ENCODE measurements at regions not wholly inside any gene's neighbourhood (a gene's known extent, or its start where the extent isn't known, plus 50 kb on each side); places are given as distances from the start of the nearest gene placed in this dataset.
"Not testable (repeated sequence)": the region's sequence is repeated elsewhere in the genome, so short reads cannot be mapped to it uniquely, and the experiment has no call there.

GRCh38 chr4:160485071-160485687 lies 1382.3 kb downstream of the RAPGEF2 start:
- no peak for DNase-seq (ENCODE audit: low spot score)

DNA sequence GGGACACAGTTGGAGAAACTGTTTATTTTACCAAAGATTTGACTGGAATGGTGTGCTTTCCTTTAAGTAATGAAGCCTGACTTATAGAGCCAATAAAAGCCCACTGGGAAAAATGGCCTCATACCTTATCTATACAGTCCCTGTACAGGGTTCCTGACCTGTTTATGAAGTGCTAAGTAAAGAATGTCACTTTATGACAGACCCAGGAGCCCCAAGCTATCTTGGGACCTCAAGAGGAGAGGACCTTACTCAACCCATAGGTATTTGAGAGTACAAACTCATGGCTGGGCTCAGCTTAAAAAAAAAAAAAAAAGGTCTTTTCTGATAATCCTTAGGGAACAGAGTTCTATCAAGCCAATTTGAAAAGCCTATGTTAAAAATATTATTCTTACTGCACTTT lies 1389.3 kb downstream of the RAPGEF2 start:
- DNase-seq (ENCODE audit: low spot score), result no peak

- no peak for DNase-seq (ENCODE audit: low spot score)
Measured at GRCh38 chr4:160493206-160493605, 1390.3 kb downstream of the RAPGEF2 start.

- DNase-seq (ENCODE audit: low spot score), result no peak
Measured at GRCh38 chr4:160495356-160495755, 1392.5 kb downstream of the RAPGEF2 start.

- no peak for DNase-seq (ENCODE audit: low spot score)
Measured at GRCh38 chr4:160498211-160498610, 1395.3 kb downstream of the RAPGEF2 start.

GRCh38 chr4:160505724-160506123 lies 1402.8 kb downstream of the RAPGEF2 start:
- DNase-seq (ENCODE audit: low spot score), result no peak

DNA sequence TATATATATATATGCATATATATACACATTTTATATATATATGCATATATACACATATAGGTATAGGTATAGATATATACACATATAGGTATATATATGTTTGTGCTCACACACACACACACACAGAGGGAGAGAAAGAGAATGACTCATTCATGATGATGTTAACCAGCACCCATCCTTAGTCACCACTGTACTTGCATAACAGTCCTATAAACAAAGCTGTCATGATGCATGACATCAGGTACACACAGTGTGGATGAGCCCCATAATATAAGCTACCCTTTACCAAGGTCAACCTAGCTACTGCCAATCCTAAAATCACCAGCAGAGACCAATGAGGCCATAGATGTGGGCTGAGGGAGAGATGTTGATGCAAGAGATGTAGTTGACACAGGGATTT lies 1408.0 kb downstream of the RAPGEF2 start:
- DNase-seq (ENCODE audit: low spot score), result no peak

DNA sequence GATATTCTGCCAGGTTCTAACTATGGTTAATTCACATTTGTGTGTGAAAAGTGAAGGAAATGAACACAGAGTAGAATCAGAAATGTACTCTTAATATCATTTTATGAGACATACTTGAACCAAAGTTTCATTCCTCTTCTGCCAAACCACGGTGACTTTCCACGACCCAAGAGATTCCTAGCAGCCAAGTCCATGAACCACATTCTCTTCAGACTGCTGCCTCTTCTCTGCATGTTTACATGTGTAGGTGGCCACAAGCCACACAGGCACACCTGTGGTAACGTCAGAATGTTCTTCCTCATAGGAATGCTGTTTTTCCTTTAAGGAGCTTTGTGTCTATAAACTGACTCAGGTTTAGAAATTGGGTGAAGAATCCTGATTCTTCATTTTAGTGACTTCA lies 1411.2 kb downstream of the RAPGEF2 start:
- DNase-seq (ENCODE audit: low spot score), result no peak

DNA sequence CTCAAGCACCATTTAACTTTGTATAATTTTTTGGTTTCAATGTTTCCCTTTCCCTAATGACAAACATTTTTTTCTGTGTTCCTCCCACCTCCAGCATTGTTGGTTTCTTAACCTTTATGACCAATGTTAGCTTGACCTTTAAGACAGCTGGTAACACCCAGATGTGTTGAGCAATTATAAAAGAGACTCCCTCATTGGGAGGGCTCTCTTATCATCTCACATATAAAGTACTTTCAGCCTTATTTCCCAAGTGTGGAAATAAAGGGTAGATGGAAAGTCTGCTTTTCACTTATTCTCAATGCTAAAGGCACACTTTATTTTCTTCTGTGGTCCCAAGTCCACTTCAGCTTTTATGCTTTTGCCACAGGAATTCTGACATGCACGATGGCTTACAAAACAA lies 1420.4 kb downstream of the RAPGEF2 start:
- DNase-seq (ENCODE audit: low spot score), result no peak

GRCh38 chr4:160537681-160538080 lies 1434.8 kb downstream of the RAPGEF2 start:
- no peak for DNase-seq (ENCODE audit: low spot score)

DNA sequence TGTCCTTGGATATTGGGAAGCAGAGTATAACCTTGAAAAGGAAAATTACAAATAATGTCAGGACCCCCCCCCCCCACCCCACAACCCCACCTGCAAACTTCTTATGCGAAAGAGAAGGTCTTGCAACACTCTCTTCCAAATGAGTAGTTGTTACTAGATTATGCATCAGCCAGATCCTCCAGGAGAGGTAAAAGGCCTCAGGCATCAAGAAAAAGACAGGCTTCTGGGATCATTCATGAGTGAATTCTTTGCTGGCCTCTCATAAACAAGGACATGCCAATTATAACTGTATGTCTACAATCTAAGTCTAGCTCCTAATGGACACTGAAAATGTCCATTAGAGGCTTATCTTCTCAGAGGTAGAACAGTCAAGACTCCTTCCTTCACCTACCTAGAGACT lies 1443.3 kb downstream of the RAPGEF2 start:
- no peak for DNase-seq (ENCODE audit: low spot score)

DNA sequence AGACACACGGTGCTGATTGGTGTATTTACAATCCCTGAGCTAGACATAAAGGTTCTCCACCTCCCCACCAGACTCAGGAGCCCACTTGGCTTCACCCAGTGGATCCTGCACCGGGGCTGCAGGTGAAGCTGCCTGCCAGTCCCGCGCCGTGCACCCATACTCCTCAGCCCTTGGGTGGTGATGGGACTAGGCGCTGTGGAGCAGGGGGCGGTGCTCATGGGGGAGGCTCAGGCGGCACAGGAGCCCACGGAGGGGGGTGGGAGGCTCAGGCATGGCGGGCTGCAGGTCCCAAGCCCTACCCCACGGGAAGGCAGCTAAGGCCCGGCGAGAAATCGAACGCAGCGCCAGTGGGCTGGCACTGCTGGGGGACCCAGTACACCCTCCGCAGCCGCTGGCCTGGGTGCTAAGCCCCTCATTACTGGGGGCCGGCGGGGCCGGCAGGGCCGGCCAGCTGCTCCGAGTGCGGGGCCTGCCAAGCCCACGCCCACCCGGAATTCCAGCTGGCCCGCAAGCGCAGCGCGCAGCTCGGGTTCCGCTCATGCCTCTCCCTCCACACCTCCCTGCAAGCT lies 1447.2 kb downstream of the RAPGEF2 start:
- not testable (repeated sequence) for DNase-seq (ENCODE audit: low spot score)

- no peak for DNase-seq (ENCODE audit: low spot score)
Measured at GRCh38 chr4:160562661-160563060, 1459.8 kb downstream of the RAPGEF2 start.

DNA sequence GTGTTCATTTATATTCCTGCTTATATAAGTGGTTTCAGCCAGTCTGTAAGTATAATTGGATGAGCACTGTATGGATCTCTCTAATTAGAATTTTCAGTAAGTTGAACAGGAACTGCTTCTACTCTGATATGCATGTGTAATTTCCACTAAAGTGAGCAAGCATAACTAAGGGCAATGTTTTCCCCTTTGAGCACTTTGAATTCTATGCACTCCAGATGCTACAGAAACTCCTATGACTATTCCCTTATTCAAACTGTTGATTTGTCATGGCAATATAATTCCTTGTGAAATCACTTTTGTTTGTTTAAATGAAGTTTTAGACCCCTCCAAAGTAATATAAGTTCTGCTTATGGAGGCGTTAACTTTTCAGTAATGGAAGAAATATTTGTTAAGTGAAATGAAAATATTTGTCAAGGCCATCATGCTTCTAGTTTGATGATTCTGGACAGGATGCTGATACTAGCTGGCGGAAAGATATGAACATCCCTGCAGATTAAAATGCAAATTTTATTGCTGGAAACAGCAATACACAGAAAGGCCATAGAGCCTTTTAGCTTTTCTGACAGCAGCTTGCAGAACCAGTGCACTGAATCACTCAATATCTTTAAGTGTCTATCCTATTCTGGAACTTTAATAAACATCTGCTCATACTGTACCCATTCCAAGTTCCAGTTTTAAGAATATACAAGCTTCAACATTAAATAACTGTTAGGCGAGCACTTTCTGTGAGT lies 1460.8 kb downstream of the RAPGEF2 start:
- DNase-seq (ENCODE audit: low spot score), result no peak

DNA sequence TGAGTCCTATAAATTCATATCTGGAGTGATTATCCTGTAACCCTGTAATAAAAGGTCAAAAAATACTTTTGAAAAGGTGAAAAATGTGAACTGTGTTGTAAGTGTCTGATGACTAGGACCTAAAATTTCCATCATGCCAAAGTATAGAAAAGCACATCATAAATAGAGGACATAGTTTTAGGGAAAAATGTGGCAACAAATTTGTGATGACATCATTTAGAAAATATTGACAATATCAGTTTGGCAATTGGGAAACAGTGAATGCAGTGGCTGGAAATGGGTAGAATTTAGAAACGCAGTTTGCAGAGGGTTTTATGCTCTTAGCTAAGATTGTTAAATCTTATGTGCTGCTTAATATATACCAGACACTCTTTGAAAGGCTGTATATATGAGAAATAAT lies 1464.8 kb downstream of the RAPGEF2 start:
- DNase-seq (ENCODE audit: low spot score), result no peak

- no peak for DNase-seq (ENCODE audit: low spot score)
Measured at GRCh38 chr4:160570271-160570670, 1467.4 kb downstream of the RAPGEF2 start.

DNA sequence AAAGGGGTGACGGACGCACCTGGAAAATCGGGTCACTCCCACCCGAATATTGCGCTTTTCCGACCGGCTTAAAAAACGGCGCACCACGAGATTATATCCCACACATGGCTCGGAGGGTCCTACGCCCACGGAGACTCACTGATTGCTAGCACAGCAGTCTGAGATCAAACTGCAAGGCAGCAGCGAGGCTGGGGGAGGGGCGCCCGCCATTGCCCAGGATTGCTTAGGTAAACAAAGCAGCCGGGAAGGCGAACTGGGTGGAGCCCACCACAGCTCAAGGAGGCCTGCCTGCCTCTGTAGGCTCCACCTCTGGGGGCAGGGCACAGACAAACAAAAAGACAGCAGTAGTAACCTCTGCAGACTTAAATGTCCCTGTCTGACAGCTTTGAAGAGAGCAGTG lies 1471.4 kb downstream of the RAPGEF2 start:
- DNase-seq (ENCODE audit: low spot score), result not testable (repeated sequence)

DNA sequence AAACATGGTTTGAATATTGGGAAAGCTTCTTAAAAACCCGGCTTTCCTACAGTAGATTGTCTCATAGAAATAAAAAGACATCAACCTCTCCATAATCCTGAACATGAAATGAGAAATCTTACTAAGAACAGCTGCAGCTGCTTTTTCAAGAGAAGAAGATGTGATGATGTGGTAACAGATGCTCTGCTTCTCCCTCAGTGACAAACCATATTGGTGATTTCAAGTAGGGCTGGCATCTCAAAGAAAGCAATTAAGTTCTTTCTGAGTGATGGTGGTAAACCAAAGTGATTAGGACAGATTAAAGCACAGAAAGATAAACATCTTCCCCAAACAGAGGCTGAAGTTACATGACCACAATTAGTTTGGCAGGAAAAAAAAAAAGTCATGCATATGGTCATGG lies 1477.7 kb downstream of the RAPGEF2 start:
- no peak for DNase-seq (ENCODE audit: low spot score)

GRCh38 chr4:160592258-160592657 lies 1489.4 kb downstream of the RAPGEF2 start:
- no peak for DNase-seq (ENCODE audit: low spot score)

DNA sequence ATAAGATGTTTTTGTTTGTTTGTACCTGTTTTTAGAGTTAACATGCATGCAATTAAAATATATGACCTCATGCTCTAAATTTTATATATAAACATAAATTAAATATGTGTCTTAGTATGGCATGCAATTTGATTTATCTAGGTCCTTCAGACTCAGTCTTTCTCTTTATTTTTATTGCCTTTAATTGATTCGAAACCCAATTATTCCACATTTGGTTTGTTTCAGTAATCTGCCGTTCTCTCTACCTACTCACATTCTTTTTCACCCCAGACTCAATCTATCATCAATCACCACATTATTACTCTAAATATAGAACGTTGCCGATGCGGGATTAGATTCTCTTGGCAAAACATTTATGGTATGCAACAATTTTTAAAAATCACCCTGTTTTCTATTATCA lies 1492.8 kb downstream of the RAPGEF2 start:
- no peak for DNase-seq (ENCODE audit: low spot score)

DNA sequence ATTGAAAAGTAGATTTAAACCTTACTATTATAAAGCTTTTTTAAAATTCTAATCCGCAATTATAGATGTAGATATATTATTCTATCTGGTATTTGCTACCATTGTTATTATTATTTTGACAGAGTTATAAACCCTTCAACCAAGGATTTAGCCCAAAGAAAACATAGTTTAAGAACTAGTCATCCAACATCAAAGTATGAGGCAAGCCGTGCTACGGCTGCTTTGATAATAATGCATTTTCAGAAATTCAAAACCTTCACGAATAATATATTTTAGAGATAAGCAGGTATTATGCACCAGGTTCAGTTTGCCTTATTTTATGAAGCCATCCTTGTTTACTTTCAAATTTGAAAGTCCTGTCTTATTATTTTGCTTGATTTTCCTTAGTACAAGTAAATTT lies 1501.7 kb downstream of the RAPGEF2 start:
- DNase-seq (ENCODE audit: low spot score), result no peak

DNA sequence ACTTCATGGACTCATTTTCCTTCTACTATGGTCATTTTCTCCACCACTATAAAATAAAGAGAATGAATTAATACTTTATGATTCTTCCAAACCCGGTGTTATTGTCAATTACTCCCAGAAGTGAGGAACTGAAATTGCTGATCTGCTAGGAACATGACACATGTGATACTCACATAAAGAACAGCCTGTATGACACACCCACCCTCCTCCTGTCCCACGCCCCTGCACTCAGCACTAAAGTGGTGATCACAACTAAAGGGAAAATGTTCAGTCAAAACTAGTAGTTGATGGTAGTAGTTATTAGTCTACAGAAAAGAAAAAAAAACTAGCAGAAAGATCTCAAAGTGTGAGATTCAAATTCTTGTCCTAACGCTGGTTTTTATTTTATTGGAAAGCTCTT lies 1508.3 kb downstream of the RAPGEF2 start:
- no peak for DNase-seq (ENCODE audit: low spot score)

DNA sequence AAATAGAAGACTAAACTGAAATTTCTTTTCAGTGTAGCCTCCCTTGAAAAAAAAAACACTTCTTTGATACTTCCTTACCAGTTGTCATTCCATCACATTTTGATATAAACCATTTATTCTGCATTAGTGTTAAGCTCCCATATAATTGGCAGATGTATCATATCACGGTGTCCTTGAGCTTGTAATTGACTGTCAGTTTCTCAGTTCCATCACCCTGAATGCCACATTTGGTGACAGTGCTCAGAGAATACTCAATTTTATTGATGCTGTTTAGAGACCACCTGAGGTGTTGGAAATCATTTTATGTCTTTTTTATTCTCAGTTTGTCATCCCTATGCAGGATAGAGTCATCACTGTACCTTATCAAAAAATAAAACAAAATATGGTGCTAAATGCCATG lies 1528.2 kb downstream of the RAPGEF2 start:
- no peak for DNase-seq (ENCODE audit: low spot score)

DNA sequence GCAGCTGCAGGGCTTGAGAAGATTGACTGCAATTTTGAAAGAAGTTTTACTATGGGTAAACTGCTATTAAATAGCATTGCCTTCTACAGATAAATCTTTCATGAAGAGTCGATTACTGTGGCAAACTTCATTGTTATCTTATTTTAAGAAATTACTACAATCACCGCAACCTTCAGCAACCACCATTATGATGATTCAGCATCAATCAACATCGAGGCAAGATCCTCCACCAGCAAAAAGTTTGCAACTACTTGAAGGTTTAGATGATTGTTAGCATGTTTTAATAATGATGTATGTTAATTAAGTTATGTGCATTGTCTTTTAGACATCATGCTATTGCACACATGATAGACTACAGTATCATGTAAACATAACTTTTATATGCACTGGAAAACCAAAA lies 1511.0 kb downstream of the FSTL5 start:
- no peak for DNase-seq (ENCODE audit: low spot score)

Measured in CD4-positive, alpha-beta T cell treated with Interleukin-6 at 100 ng/mL for 8 hours (primary cell).